HUDEP-2 (cell line): ENCODE measurements at regions not wholly inside any gene's neighbourhood (a gene's known extent, or its start where the extent isn't known, plus 50 kb on each side); places are given as distances from the start of the nearest gene placed in this dataset.

Source experiments
- DNase-seq, 76 experiments: peaks; one replicate each; lab custom pipeline; 2025; ENCODE audit not compliant: unreplicated experiment in 76 of 76; lab: John Stamatoyannopoulos, UW

DNA sequence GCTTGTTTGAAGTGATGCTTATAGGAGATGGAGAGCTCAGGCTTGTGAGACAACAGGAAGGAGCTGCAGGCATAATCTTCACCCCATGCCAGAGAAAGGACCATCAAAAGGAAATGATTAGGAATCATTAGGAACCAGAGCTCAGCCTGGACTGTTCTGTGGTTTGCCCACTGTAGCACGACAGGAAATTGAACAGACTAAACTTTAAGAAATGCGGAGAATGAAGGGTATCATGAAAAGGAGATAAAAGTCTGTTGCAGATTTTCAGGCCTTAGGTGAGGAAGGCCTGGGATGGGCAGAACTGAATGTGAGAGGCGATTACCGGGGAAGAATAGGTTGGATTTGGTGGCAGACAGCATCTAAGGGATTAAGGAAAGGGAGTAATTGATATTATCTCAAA, 292.0 kb upstream of the PLXNA2 start:
- no peak for DNase-seq

GRCh38 chr1:208537198-208537597, 293.0 kb upstream of the PLXNA2 start:
- DNase-seq, result no peak

GRCh38 chr1:208538078-208538477, 293.9 kb upstream of the PLXNA2 start:
- DNase-seq, result no peak

- no peak for DNase-seq
Measured at GRCh38 chr1:208538587-208538986, 294.4 kb upstream of the PLXNA2 start.

DNA sequence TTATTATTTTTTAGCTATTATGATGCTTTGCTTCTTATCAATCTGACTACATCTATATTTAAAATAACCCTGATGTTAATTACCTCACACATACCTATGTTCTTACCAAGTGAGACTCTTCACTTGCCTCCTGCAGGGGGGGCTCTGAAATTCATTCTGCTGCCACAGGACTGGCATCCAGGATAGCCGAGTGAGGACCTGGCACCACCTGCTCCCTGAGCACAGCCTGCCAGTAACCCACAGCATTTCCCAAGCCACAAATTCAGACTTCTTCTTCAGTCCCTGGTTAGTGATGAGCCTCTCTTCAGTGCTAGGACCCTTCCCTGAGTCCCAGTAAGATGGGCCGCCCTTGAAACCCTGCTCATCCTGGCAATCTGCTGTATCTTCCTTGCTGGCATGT, 296.5 kb upstream of the PLXNA2 start:
- no peak for DNase-seq

DNA sequence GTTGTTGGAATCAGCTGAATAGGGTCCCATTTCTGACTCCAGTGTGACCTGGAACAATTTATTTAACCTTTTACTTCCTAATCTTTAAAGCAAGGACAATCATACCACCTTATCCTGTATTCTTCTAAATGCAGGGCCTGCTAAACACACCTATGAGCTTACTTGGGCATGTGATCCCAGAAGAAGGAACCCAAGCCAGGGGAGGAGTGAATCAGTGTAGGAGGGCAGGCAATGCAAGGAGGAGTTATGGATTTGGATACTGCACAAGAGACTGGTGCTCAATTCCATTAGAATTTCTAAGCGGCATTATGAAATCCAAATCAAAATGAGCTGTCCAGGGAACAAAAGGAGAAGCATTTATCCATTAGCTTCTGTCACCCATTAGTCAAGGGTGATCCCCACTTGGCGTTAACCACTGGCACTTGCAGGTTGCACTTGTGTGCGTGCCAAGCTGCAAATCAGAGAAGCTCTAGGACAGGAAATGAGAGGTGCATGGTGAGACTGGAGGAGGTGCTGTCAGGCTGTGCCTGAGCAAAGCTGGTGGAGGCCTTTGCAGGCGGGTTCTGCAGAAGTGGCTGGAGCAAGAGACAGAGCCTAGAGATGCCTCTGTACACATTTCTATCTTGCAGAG, 297.2 kb upstream of the PLXNA2 start:
- no peak for DNase-seq

- DNase-seq, result no peak
Measured at GRCh38 chr1:208542309-208542708, 298.1 kb upstream of the PLXNA2 start.

DNA sequence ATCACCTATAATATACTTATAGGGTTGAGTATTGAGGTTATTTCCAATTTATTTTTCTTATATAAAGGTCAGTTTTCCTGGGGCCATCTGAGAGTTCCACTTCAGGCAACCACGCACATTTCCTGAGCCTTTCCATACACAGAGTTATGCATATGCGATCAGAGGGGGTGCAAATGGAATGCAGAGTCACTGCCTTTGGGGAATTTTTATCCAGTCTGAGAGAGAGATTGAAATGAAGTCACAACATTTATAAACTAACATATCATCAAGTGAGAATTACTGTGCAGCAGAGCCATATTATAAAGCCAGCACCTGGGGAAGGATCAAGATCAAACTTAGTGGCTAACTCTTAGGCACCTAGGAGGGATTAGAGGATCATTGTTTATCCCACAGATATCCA, 299.9 kb upstream of the PLXNA2 start:
- no peak for DNase-seq

DNA sequence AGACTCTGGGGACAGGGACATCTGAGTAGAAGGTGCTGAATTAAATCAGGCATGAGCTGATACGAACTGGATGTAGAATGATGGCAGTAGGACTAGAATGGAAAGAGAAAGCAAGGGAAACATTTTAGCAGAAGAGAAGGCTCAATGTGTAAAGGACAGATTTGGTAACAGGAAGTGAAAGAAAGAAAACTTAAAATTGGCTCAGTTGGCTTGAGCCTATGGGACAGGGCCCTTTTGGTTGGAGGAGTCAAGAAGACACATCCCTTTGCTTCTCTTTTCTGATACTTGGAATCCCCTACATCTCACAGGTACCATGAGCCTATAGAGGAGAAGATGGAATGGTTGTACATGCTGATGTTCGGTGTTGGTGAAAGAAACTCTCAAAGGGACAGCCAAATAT, 300.6 kb upstream of the PLXNA2 start:
- no peak for DNase-seq

- no peak for DNase-seq
Measured at GRCh38 chr1:208551024-208551423, 306.8 kb upstream of the PLXNA2 start.

GRCh38 chr1:208551633-208552320, 307.6 kb upstream of the PLXNA2 start:
- DNase-seq, result no peak

- DNase-seq, result no peak
Measured at GRCh38 chr1:208552928-208553327, 308.7 kb upstream of the PLXNA2 start.

- no peak for DNase-seq
Measured at GRCh38 chr1:208556461-208556860, 312.3 kb upstream of the PLXNA2 start.

DNA sequence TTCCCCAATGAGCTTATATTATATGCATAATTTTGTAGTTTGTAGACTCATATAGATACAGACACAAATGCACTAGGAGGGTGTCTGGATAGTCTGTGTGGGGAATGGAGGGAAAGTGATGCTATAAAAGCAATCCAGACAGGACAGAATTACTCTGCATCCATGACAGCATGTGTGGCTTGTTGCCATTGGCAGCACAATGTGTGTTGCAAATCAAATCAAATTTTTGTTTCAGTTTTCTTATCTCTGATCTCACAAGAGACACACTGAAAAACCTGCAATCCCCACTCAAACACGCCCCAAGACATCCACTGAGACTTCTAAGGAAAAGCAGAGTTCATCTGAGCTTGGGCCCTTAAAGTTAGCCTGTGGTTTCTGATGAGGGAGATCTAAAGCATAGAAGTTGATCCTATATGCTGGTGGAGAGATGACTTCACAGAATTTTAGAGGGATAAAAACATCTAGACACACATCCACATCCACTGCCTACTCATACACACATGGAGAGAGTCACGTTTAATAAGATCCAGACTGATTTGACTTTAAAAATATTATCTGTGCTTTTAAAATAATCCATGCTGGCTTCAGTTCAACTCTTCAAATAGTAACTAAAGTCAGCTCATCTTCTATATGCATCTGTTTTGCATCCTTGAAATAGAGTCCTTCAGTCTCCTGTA, 313.0 kb upstream of the PLXNA2 start:
- no peak for DNase-seq

GRCh38 chr1:208557723-208558094, 313.5 kb upstream of the PLXNA2 start:
- DNase-seq, result no peak

DNA sequence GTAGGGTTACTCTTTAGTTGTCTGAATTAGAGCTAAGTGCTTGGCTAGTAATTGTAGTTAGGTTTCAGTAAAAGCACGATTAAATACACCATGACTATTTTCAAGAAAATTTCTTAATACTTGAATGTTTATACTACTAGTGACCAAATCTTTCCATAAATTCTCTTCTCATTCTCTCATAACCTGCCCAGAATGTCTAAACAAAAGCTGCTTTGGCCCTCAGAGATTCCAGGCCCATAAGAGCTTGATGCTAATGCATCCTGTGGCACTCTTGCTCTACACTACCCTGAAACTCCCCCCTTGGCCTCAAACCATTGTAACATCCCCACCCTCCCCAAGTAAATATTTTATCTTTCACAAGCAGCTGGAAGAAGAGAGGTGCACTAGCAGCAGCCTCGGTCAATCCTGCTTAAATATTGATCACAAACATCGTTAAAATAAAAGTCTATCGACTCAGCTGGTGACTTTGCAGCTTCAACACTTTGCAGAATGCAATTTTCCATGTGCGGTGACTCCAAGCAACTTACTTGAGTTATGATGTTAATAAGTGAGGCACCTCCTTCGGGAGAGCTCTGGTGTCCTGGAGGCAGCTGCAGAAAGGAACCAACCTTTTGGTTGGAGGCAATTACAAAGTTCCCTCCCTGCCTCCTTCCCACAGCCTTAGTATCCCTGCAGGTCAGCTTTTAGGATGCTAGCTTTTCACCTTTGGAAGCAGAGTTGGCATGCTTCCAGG, 315.6 kb upstream of the PLXNA2 start:
- DNase-seq, result no peak

DNA sequence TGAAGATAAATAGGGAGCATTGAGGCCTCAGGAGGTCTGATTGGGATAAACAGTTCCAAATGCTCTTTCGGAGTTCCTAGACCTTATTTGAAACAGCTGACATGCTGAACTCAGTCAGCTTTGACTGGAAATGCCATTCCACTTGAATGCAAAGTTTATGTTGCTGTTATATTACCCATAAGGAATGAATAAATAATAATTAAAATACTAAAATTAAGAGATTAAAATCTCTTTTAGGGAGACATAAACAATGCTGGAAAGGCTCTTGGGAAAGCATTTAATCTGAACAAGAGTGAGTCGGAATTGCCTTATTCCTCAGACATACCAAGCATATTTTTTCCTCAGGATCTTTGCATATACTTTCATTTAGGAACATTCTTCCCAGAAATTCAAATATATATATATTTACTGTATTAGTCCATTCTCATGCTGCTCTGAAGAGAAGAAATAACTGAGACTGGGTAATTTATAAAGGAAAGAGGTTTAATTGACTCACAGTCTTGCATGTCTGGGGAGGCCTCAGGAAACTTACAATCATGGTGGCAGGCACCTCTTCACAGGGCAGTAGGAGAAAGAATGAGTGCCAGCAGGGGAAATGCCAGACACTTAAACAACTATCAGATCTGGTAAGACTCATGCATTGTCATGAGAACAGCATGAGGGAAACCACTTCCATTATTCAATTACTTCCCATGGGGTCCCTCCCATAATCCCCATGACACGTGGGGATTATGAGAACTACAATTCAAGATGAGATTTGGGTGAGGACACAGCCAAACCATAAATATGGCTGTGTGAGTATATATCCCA, 318.2 kb upstream of the PLXNA2 start:
- DNase-seq, result no peak

DNA sequence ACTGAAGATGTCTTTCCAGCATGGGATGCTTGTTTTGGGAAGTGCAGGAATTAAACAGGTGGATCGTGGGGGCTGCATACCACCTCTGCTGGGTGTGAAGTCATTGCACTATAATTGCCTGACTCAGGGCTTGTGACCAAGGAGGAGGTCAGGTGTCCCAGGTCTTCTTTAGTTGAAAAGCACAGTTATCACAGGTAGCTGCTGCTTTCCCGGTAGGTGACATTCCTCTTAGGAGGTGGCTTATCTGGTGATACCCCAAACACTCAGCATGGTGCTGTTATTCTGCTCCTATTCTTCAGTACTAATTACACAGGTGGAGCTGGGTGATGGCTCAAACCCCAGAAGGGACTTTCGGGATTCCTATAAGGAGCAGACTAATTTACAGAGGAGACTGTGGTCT, 320.3 kb upstream of the PLXNA2 start:
- no peak for DNase-seq

- no peak for DNase-seq
Measured at GRCh38 chr1:208565756-208566440, 321.7 kb upstream of the PLXNA2 start.

DNA sequence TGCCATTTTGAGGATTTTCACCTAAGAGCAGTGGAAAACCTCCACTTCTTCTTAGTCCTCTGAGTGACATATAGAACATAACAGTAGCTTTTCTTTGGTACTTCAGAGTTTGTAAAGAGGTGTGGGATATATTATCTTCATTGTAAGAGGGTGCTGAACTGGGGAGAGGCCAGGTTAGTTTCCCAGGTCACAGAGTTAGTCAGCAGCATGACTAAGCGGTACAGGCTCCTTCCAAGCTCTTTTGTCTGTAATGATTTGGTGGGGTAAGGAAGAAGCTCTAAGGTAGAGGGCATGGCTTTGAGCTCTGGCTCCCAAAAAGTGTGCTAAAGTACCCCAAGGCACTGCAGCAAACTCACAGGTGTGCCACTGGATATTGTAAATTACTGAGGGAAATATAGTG, 325.0 kb upstream of the PLXNA2 start:
- no peak for DNase-seq
